Activated T-helper 17 cell treated with anti-CD3 and anti-CD28 coated beads, Interleukin-2, amount 50 U/mL, for 72 hours (primary cell): ENCODE measurements at regions not wholly inside any gene's neighbourhood (a gene's known extent, or its start where the extent isn't known, plus 50 kb on each side); places are given as distances from the start of the nearest gene placed in this dataset.

ENCODE experiments used
- ATAC-seq: fragments of 150-1000 bp; cut with Tn5 transposase; replicated peaks from 2 replicates; pipeline ENCODE4 v1.10.0; 2021; ENCODE audit warnings: mild to moderate bottlenecking, moderate library complexity
- H3K27ac Mint-ChIP-seq: one replicate; pipeline ENCODE4 v1.8.0; 2022; ENCODE audit warnings: mixed read lengths
- H3K27me3 Mint-ChIP-seq: one replicate; pipeline ENCODE4 v1.8.0; 2022; ENCODE audit warnings: mixed read lengths
- H3K36me3 Mint-ChIP-seq: one replicate; pipeline ENCODE4 v1.8.0; 2022; ENCODE audit warnings: low read depth, mild to moderate bottlenecking, mixed read lengths
- H3K4me1 Mint-ChIP-seq: one replicate; pipeline ENCODE4 v1.8.0; 2022; ENCODE audit warnings: mixed read lengths
- H3K4me3 Mint-ChIP-seq: one replicate; pipeline ENCODE4 v1.8.0; 2022; ENCODE audit warnings: mild to moderate bottlenecking, mixed read lengths
- H3K9me3 Mint-ChIP-seq: one replicate; pipeline ENCODE4 v1.8.0; 2022; ENCODE audit warnings: mixed read lengths

GRCh38 chr17:73941919-73942530, 261.5 kb upstream of the RPL38 start:
- Mint-ChIP-seq H3K36me3 (no peaks in the 10 kb centered on the region), H3K27ac (no peak overlapping the region), H3K27me3 (peaks cover 12% of the 10 kb centered on the region), H3K4me3 (no peak overlapping the region), H3K4me1 (no peaks in the 10 kb centered on the region), H3K9me3 (no peaks in the 10 kb centered on the region)
- no peak for ATAC-seq

DNA sequence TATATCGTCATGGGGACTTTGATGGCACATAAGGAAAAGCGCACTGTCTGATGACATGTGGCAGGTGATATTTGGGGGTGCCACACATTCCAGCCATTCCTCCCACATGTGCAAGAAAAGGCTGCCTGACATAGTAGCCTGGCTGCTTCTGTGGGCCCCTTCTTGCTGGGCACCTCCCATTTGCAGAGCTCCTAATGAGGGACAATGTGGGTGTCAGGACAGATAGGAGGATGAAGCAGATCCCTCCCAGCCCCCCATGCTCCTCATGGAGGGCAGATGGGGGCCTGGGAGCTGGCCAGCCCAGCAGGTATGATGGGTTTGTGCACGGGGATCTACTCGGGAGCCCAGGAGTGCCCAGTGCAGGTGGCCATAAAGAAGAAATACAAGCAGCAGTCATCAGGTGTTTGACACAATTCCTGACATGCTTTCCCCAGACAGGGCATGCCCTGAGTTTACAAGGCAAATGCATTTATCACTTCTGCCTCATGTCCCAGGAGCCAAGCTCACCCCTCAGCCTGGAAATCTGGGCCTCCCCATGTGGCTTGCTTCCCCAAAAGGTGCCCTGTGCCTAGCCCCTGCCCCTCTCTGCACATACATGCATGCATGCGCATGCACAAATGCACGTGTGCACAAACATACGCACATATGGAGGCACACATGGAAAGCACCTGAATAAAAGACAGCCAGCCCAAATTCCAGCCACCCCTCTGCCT, 260.6 kb upstream of the RPL38 start:
- H3K4me1 Mint-ChIP-seq: no peaks in the 10 kb centered on the region
- no peaks in the 10 kb centered on the region for H3K36me3 Mint-ChIP-seq
- no peak overlapping the region for H3K4me3 Mint-ChIP-seq
- no peak overlapping the region for H3K27ac Mint-ChIP-seq
- H3K9me3 Mint-ChIP-seq: no peaks in the 10 kb centered on the region
- H3K27me3 Mint-ChIP-seq: peaks cover 19% of the 10 kb centered on the region
- no peak for ATAC-seq

DNA sequence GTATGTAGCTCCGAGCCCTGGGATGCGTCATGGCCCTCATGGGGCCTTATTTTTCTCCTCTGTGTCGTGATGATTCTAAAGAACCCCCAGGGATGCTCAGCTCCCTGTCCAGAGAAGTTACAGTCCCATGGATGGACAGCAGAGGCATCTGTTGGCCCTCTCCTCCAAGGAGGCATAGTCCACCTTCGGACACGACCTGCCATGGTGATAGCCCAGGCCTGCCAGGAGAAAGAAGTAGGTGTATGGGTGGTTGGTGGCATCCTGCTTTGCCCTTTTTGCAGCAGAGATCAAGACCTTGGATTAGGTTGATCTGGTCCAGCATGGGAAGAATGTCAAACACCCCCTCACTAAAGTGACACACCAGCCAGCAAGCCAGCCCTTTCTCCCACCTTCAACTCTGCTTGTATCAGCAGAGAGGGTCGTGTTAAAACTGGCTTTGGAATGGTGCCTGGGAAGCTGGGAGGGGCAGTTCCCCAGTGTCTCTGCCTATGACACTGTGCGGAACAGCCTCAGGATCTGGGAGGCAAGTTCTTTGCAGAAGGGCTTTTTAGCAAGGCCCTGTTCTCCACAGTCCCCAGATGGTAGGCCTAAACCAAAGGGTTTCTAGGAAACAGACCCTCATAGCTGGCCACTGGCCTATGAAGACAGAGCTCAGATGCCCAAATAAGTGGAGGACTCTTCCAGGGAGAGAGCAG, 259.9 kb upstream of the RPL38 start:
- ATAC-seq: no peak
- H3K9me3 Mint-ChIP-seq: no peaks in the 10 kb centered on the region
- no peaks in the 10 kb centered on the region for H3K36me3 Mint-ChIP-seq
- peaks cover 21% of the 10 kb centered on the region for H3K27me3 Mint-ChIP-seq
- H3K27ac Mint-ChIP-seq: no peak overlapping the region
- H3K4me1 Mint-ChIP-seq: no peaks in the 10 kb centered on the region
- no peak overlapping the region for H3K4me3 Mint-ChIP-seq

DNA sequence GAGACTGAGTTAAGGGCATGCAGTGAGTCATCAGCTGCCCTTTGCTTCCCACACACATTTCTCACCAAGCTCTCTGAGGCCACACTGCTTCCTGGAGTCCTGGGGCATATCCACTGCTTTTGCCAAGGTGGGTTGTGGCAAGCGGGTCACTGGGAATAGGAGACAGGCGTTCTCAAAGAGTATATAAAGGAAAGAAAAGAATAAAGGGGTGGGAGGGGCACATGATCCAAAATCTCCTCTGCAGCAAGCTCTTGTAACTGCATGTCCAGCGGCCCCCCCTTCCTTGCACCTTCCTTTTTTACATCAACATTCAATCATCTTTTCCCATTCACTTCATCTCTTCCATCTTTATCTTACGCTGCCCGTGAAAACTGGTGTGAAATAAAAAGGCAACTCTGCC, 259.1 kb upstream of the RPL38 start:
- no peak overlapping the region for H3K4me3 Mint-ChIP-seq

DNA sequence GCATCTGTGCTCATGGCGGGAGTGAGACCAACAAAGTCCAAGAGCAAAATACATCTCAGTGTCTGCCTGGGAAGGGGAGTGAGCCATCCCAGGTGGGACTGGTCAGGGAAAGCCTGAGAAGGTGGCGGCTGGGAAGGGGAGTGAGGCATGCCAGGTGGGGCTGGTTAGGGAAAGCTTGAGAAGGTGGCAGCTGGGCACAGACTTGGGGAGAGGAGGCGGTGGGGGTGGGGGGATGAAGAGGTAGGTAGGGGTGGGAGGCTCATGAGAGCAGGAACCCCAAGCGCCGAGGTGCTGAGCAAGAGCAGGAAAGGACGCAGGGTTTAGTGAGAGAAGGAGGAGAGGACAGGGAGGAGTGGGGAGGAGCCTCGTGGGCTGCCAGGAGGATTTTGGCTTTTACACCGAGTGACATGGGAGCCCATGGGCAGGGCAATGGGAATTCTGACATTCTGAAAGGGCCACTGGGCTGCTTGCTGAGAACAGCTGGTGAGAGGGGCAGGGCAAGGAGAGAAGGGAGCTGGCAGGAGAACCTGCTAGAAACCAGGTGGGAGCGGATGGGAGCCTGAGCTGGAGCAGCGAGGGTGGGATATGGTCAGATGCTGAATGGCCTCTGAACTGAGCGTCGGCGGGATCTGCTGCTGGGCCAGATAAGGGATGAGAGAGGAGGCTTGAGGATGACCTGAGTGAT, 256.1 kb upstream of the RPL38 start:
- Mint-ChIP-seq H3K27ac (no peak overlapping the region), H3K4me3 (no peak overlapping the region), H3K27me3 (peaks cover 12% of the 10 kb centered on the region), H3K4me1 (no peaks in the 10 kb centered on the region), H3K9me3 (no peaks in the 10 kb centered on the region), H3K36me3 (no peaks in the 10 kb centered on the region)
- no peak for ATAC-seq

More for the DNA sequence above, 259.1 kb upstream of the RPL38 start:
- no peaks in the 10 kb centered on the region for H3K4me1 Mint-ChIP-seq
- no peak overlapping the region for H3K27ac Mint-ChIP-seq
- H3K36me3 Mint-ChIP-seq: no peaks in the 10 kb centered on the region
- ATAC-seq: no peak
- H3K27me3 Mint-ChIP-seq: peaks cover 21% of the 10 kb centered on the region
- no peaks in the 10 kb centered on the region for H3K9me3 Mint-ChIP-seq

DNA sequence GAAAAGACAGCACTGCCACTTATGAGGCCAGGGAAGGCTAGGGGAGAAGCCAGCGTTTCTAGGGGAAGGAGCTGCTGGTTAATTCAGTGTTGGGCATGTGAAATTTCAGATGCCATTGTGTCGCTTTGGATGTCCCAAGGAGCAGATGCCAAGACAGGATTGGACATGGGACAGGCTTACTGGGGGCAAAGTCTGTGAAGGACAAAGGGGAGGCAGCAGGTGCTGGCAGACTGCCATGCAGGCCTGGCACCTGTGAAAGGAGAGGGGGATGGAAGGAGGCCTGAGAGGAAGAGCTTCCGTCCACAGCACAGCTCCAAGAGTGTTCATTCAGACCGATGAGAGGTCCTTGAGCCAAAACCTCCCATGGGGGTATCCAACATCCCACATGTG, 255.5 kb upstream of the RPL38 start:
- Mint-ChIP-seq H3K4me1 (no peaks in the 10 kb centered on the region), H3K27ac (no peak overlapping the region), H3K36me3 (no peaks in the 10 kb centered on the region), H3K9me3 (no peaks in the 10 kb centered on the region), H3K4me3 (no peak overlapping the region), H3K27me3 (peaks cover 12% of the 10 kb centered on the region)
- ATAC-seq: no peak

DNA sequence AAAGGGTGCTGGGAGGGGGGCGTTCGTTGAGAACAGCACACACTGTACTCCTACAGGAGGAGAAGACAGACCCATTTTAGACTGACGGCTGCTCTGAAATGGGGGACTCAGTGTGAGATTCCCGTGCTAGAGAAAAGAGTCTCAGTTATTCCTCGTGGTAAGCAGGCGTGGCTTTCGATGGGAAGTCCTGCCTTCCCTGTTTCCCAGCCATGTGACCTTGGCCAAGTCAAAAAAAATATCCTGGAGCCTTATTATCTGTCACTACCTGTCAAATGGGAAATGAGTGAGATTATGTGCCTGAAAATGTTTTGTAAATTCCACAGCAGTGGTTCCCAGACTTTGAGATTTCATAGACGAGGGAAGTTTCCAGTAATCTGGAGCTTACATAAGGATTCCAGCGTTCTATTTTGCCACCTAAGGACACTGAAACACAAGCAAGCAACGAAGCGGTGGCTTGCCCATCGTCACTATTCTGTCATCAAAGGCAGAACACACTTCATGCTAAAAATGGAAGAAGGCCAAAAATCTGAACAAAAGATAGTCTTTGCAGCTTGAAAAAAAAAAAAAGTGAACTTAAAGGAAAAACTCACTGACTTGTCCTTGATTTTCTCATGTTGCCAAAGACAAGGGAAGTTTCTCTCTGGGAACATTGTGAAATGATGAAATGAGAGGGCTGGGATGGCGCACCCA, 253.4 kb upstream of the RPL38 start:
- Mint-ChIP-seq H3K36me3 (no peaks in the 10 kb centered on the region), H3K4me3 (no peak overlapping the region), H3K4me1 (no peaks in the 10 kb centered on the region), H3K9me3 (no peaks in the 10 kb centered on the region), H3K27ac (no peak overlapping the region), H3K27me3 (peaks cover 12% of the 10 kb centered on the region)
- ATAC-seq: no peak

DNA sequence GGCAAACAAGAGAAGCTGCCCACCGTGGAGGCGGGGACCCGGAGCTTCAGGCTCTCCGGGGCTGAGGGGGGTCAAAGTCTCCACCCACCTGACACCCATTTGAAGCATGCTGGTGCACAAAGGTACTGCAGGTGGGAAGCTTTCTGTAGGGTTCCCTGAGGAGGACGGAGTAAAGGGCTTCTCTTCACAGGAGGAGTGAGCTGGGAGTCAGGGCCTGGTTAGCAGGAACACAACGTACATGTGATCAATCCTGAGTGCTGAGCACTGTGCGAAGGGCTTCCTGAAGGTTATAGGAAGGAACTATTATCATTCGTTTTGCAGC, 252.9 kb upstream of the RPL38 start:
- Mint-ChIP-seq H3K9me3 (no peaks in the 10 kb centered on the region), H3K4me3 (no peak overlapping the region), H3K36me3 (no peaks in the 10 kb centered on the region), H3K4me1 (no peaks in the 10 kb centered on the region), H3K27me3 (peaks cover 12% of the 10 kb centered on the region), H3K27ac (no peak overlapping the region)
- ATAC-seq: no peak

DNA sequence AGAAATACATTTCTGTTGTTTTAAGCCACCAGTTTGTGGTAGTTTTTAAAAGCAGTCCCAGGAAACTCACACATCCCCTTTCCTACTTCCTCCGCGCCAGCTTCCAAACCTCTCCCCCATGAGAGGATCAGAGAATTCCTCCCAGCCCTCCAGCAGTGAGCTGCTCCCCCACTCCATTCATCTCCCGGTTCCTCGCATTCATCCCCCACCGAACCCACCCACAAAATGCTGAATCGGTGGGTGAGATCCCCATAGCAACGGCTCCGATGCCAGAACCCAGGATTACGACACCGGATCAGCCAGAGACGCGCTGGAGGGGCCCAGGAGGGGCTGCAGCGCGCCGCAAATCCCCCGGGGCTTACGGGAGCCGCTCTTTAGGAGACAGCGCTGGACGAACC, 251.4 kb upstream of the RPL38 start:
- peak overlapping the region; percentile 10 for H3K4me3 Mint-ChIP-seq
- no peaks in the 10 kb centered on the region for H3K36me3 Mint-ChIP-seq
- H3K9me3 Mint-ChIP-seq: no peaks in the 10 kb centered on the region
- no peak for ATAC-seq
- peaks cover 10% of the 10 kb centered on the region for H3K27me3 Mint-ChIP-seq
- H3K27ac Mint-ChIP-seq: no peak overlapping the region
- no peaks in the 10 kb centered on the region for H3K4me1 Mint-ChIP-seq

- H3K9me3 Mint-ChIP-seq: no peaks in the 10 kb centered on the region
- H3K4me3 Mint-ChIP-seq: peak overlapping the region; percentile 10
- H3K36me3 Mint-ChIP-seq: no peaks in the 10 kb centered on the region
- peak; percentile 69 for ATAC-seq
- H3K4me1 Mint-ChIP-seq: no peaks in the 10 kb centered on the region
- peaks cover 6% of the 10 kb centered on the region for H3K27me3 Mint-ChIP-seq
- no peak overlapping the region for H3K27ac Mint-ChIP-seq
Observed at GRCh38 chr17:73952480-73953205, 250.8 kb upstream of the RPL38 start.

DNA sequence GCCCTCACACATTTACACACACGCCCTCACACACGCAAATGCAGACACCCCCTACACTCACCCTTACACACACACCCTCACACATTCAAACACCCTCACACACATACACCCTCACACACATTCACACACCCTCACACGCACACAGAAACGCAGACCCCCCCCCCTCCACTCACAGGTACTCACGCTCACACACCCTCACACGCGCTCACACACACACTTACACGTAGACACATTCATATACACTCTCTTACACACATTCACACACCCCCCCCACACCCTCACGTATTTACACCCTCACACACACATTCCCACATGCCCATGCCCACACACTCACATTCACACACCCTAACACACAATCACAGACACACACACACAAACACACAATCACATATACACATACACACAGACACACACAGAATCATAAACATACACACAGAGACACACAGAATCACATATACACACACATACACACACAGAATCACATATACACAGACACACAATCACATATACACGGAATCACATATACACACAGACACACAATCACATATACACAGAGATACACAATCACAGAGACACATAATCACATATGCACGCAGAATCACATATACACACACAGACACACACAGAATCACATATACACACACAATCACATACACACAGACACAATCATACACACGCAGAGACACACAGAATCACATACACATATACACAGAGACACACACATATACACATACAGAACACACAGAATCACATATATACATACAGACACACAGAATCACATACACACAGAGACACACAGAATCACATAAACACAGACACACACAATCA, 250.1 kb upstream of the RPL38 start:
- no peaks in the 10 kb centered on the region for H3K36me3 Mint-ChIP-seq
- ATAC-seq: no peak
- no peaks in the 10 kb centered on the region for H3K9me3 Mint-ChIP-seq
- H3K27me3 Mint-ChIP-seq: peaks cover 3% of the 10 kb centered on the region
- no peak overlapping the region for H3K4me3 Mint-ChIP-seq
- no peak overlapping the region for H3K27ac Mint-ChIP-seq
- no peaks in the 10 kb centered on the region for H3K4me1 Mint-ChIP-seq

GRCh38 chr17:73954951-73955350, 248.5 kb upstream of the RPL38 start:
- Mint-ChIP-seq H3K36me3 (no peaks in the 10 kb centered on the region), H3K27me3 (peaks cover 3% of the 10 kb centered on the region), H3K27ac (no peak overlapping the region), H3K9me3 (peaks cover 3% of the 10 kb centered on the region), H3K4me1 (no peaks in the 10 kb centered on the region), H3K4me3 (no peak overlapping the region)
- ATAC-seq: no peak

DNA sequence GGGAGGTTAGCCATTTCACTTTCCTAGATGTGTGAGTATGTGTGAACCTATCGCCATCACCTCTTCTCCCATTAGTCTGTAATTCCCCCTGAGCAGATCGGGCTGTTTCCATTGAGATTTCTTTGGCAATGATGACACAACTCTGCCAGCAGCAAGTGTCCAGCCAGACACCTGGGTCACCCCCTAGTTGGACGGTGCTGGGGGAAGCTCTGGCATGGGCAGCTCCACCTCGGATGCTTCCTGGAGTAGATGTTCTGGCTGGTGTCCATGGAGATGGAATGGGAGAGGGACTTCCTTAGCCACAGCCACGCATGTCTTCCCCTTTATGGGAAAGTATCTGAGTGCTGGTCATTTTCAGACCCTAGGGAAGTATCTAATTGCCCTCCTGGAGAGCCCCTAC, 247.9 kb upstream of the RPL38 start:
- no peaks in the 10 kb centered on the region for H3K36me3 Mint-ChIP-seq
- H3K9me3 Mint-ChIP-seq: peaks cover 6% of the 10 kb centered on the region
- H3K27ac Mint-ChIP-seq: no peak overlapping the region
- H3K4me3 Mint-ChIP-seq: no peak overlapping the region
- H3K27me3 Mint-ChIP-seq: peaks cover 3% of the 10 kb centered on the region
- no peaks in the 10 kb centered on the region for H3K4me1 Mint-ChIP-seq
- no peak for ATAC-seq
